ENCODE measurements at regions not wholly inside any gene's neighbourhood (a gene's known extent, or its start where the extent isn't known, plus 50 kb on each side); places are given as distances from the start of the nearest gene placed in this dataset.

DNA sequence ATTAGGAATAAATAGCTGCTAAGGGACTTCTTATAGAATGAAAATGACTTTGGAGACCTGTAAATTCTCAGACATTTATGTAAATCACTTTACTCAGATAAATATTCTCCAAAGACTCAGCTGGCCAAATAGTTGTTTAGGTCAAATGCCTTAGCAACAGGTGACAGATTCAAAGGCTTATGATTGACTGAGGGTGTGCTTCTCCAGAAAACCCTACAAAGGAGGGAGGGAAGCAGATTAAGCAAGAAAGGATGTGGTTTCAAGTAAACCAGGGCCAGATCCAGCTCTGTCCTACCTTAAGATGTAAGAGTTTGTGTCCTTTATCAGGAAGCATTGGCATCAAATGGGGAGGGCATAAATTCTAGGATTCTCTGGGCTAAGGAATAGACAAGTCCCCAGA lies 433.0 kb downstream of the TLE1 start:
- intact Hi-C loops (cut with micrococcal nuclease): no loop called here
- DNase-seq (ENCODE audit: low read depth, low spot score) (no peak), FAIRE-seq (no peak)
- Histone ChIP-seq H3K36me3 (ENCODE audit: control insufficient read depth in 2 of 2, extremely low read depth in 1 of 2, insufficient read depth in 2 of 2, low read length in 2 of 2) (no peaks in the 10 kb centered on the region), H3K79me2 (ENCODE audit: control insufficient read depth, insufficient read depth, low read length) (no peaks in the 10 kb centered on the region), H3K4me2 (ENCODE audit: insufficient read depth, low read length) (no peak overlapping the region), H3K4me1 (ENCODE audit: control insufficient read depth, extremely low read depth, insufficient read depth, low read length) (no peaks in the 10 kb centered on the region), H3K9me1 (replicated peaks; ENCODE audit: control insufficient read depth, extremely low read depth, insufficient read depth, low read length) (no peaks in the 10 kb centered on the region), H3K4me3 (replicated peaks in 1 of 3; ENCODE audit: insufficient read depth in 1 of 3, low read depth in 1 of 3, low read length in 3 of 3) (no peak overlapping the region), H3K9me3 (replicated peaks; ENCODE audit: control insufficient read depth, insufficient read depth, low read length) (no peaks in the 10 kb centered on the region), H4K20me1 (replicated peaks; ENCODE audit: control insufficient read depth, extremely low read depth, insufficient read depth, low read length) (no peaks in the 10 kb centered on the region), H3K9ac (replicated peaks; ENCODE audit: extremely low read depth, insufficient read depth, low read length) (no peak overlapping the region), H3K27ac (ENCODE audit: insufficient read depth, low read depth, low read length) (no peak overlapping the region), H3K27me3 (ENCODE audit: control insufficient read depth in 2 of 2, insufficient read depth in 2 of 2, low read length in 2 of 2) (no peaks in the 10 kb centered on the region), H2AFZ (ENCODE audit: low read depth, low read length) (no peak overlapping the region)
- ChIA-PET CTCF (no interaction called here), POLR2A (no interaction called here)
- TF ChIP-seq POLR2AphosphoS5 (IDR thresholded peaks at IDR 0.05; ENCODE audit: insufficient read depth, low read depth, low read length): no peak
- TF ChIP-seq POLR2A (IDR thresholded peaks at IDR 0.05; ENCODE audit: low read depth, low read length): no peak
- no peak for TF ChIP-seq JUN (IDR thresholded peaks at IDR 0.05; ENCODE audit: borderline replicate concordance, insufficient read depth, insufficient read length, low read depth)
- TF ChIP-seq, protein P1, sequence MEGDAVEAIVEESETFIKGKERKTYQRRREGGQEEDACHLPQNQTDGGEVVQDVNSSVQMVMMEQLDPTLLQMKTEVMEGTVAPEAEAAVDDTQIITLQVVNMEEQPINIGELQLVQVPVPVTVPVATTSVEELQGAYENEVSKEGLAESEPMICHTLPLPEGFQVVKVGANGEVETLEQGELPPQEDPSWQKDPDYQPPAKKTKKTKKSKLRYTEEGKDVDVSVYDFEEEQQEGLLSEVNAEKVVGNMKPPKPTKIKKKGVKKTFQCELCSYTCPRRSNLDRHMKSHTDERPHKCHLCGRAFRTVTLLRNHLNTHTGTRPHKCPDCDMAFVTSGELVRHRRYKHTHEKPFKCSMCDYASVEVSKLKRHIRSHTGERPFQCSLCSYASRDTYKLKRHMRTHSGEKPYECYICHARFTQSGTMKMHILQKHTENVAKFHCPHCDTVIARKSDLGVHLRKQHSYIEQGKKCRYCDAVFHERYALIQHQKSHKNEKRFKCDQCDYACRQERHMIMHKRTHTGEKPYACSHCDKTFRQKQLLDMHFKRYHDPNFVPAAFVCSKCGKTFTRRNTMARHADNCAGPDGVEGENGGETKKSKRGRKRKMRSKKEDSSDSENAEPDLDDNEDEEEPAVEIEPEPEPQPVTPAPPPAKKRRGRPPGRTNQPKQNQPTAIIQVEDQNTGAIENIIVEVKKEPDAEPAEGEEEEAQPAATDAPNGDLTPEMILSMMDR (IDR thresholded peaks at IDR 0.05; ENCODE audit: extremely low read depth in 1 of 2, insufficient read depth in 1 of 2, low read depth in 1 of 2, low read length in 2 of 2): no peak
- TF ChIP-seq GATA2 (IDR thresholded peaks at IDR 0.05; ENCODE audit: insufficient read depth, insufficient read length, low read depth, low read length): no peak
- no peak for TF ChIP-seq FOS (IDR thresholded peaks at IDR 0.05; ENCODE audit: borderline replicate concordance, insufficient read depth, low read length)
- no peak for TF ChIP-seq EZH2 (IDR thresholded peaks at IDR 0.05; ENCODE audit: borderline replicate concordance, low read depth, low read length, severe bottlenecking)
- no peak for TF ChIP-seq MYC (IDR thresholded peaks at IDR 0.05; ENCODE audit: low read depth, low read length)
- TF ChIP-seq, protein P2, sequence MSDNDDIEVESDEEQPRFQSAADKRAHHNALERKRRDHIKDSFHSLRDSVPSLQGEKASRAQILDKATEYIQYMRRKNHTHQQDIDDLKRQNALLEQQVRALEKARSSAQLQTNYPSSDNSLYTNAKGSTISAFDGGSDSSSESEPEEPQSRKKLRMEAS (IDR thresholded peaks at IDR 0.05; ENCODE audit: insufficient read depth, insufficient read length): no peak
- dilution Hi-C loops (cut with MboI; ENCODE audit: extremely low pct_ligation_motif_present, low sequenced_read_pairs): no loop called here
- BruUV-seq (replicated peaks): no TSS peak
